HepG2 (cell line): ENCODE measurements at regions not wholly inside any gene's neighbourhood (a gene's known extent, or its start where the extent isn't known, plus 50 kb on each side); places are given as distances from the start of the nearest gene placed in this dataset.

Experiments used
- ARID2 ChIP-seq: sonication (generic); formaldehyde crosslinking; IDR thresholded peaks from 2 replicates; pipeline ENCODE4 v1.8.1; 2022; ENCODE audit warnings: mild to moderate bottlenecking, missing genetic modification reagents, borderline replicate concordance
- CBFB ChIP-seq: sonication (generic); formaldehyde crosslinking; IDR thresholded peaks from 2 replicates; pipeline ENCODE4 v1.4.0; 2020; ENCODE audit warnings: missing genetic modification reagents
- DBP ChIP-seq: sonication (generic); formaldehyde crosslinking; IDR thresholded peaks from 2 replicates; pipeline ENCODE4 v1.4.0; 2020; ENCODE audit warnings: missing genetic modification reagents; ENCODE audit errors: not compliant biosample characterization
- HIC2 ChIP-seq: sonication (generic); formaldehyde crosslinking; IDR thresholded peaks from 2 replicates; pipeline ENCODE4 v1.9.0; 2022; ENCODE audit warnings: low read depth, missing genetic modification reagents
- HOXD1 ChIP-seq: sonication (generic); formaldehyde crosslinking; IDR thresholded peaks from 2 replicates; pipeline ENCODE4 v1.5.0; 2020; ENCODE audit warnings: missing genetic modification reagents
- IKZF1 ChIP-seq: fragments of 450-650 bp; IDR thresholded peaks from 2 replicates; pipeline ENCODE4 v1.7.1; 2016
- KMT2B ChIP-seq: IDR thresholded peaks from 2 replicates; pipeline ENCODE4 v1.6.1; 2016; ENCODE audit warnings: missing genetic modification reagents, missing compliant biosample characterization
- NR2F1 ChIP-seq, 2 experiments: fragments of 450-650 bp in 1 of 2; formaldehyde crosslinking in 1 of 2; IDR thresholded peaks; 2 replicates each; pipeline versions ENCODE4 v1.5.0 to v1.6.1; 2016 to 2020; ENCODE audit warnings: mild to moderate bottlenecking in 1 of 2, missing compliant biosample characterization in 1 of 2, missing genetic modification reagents in 1 of 2, moderate library complexity in 1 of 2
- PRMT3 ChIP-seq: sonication (generic); formaldehyde crosslinking; IDR thresholded peaks from 2 replicates; pipeline ENCODE4 v1.8.1; 2022; ENCODE audit warnings: low read depth, mild to moderate bottlenecking, moderate library complexity, missing genetic modification reagents, borderline replicate concordance
- RNF219 ChIP-seq: sonication (generic); formaldehyde crosslinking; IDR thresholded peaks from 2 replicates; pipeline ENCODE4 v1.5.0; 2020; ENCODE audit warnings: mild to moderate bottlenecking, missing genetic modification reagents
- SETDB1 ChIP-seq: sonication (generic); formaldehyde crosslinking; IDR thresholded peaks from 2 replicates; pipeline ENCODE4 v1.5.1; 2020; ENCODE audit warnings: missing genetic modification reagents, mild to moderate bottlenecking, borderline replicate concordance
- TEAD2 ChIP-seq: sonication (generic); formaldehyde crosslinking; IDR thresholded peaks from 2 replicates; pipeline ENCODE4 v1.9.0; 2021; ENCODE audit warnings: missing genetic modification reagents
- TEAD3 ChIP-seq: optimal IDR thresholded peaks from 2 replicates; pipeline ENCODE3; 2016; ENCODE audit warnings: borderline replicate concordance
- THYN1 ChIP-seq: sonication (generic); formaldehyde crosslinking; IDR thresholded peaks from 2 replicates; pipeline ENCODE4 v1.8.1; 2023; ENCODE audit warnings: low read depth, mild to moderate bottlenecking, moderate library complexity, missing genetic modification reagents, borderline replicate concordance
- ZEB1 ChIP-seq: IDR thresholded peaks from 2 replicates; pipeline ENCODE4 v1.6.1; 2012; ENCODE audit warnings: mild to moderate bottlenecking, low read depth, inconsistent platforms; ENCODE audit not compliant: insufficient replicate concordance
- ZNF335 ChIP-seq: sonication (generic); formaldehyde crosslinking; IDR thresholded peaks from 2 replicates; pipeline ENCODE4 v1.4.0; 2020; ENCODE audit warnings: missing genetic modification reagents
- ZNF570 ChIP-seq: sonication (generic); formaldehyde crosslinking; IDR thresholded peaks from 2 replicates; pipeline ENCODE4 v1.4.0; 2020; ENCODE audit warnings: mild to moderate bottlenecking, missing genetic modification reagents, borderline replicate concordance
- ZNF777 ChIP-seq: sonication (generic); formaldehyde crosslinking; IDR thresholded peaks from 2 replicates; pipeline ENCODE4 v1.4.0; 2020; ENCODE audit warnings: missing genetic modification reagents
- ZNF788 ChIP-seq: sonication (generic); formaldehyde crosslinking; IDR thresholded peaks from 2 replicates; pipeline ENCODE4 v1.5.0; 2020; ENCODE audit warnings: mild to moderate bottlenecking, missing genetic modification reagents, borderline replicate concordance
- TF ChIP-seq, protein P1 (sequence below): IDR thresholded peaks from 2 replicates; pipeline ENCODE4 v1.6.1; 2016; ENCODE audit warnings: missing genetic modification reagents, missing compliant biosample characterization
- TF ChIP-seq, protein P2 (sequence below): sonication (generic); formaldehyde crosslinking; IDR thresholded peaks from 2 replicates; pipeline ENCODE4 v1.4.0; 2020; ENCODE audit warnings: missing genetic modification reagents

DNA sequence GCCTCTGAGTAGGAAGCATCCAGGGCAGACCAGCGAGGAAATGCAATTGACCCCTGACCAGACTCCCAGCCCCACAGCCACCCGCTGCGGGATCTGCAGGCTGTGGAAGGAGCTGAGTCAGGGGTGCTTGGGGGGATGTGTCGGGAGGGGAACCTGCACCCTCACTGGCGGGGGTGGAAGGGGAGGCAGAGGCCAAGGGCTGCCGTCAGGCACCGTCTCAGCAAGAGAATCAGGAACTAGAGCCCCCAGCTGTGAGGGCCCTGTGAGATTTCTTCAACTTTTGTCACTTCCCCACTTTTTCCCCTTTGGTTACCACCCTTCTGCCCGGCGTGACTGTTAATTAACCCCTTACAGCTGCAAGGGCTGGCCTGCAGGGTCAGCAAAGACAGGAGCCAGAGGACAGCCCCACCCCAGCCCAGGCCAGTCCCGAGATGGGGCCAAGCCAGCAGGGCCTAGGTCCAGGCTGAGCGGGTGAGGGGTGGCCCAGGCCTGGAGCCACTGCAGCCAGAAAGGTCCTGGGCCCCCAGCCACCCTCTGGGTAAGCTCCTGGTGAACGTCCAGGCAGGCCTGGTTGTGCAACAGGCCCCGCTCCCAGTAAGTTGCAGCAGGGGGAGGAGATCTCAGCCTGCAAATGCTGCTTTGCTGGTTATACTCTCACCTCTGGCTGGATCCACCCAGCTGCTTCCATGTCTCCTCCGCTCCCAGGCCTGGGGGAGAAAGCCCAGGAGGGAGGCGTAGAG, 147.0 kb upstream of the ID2 start (continued):
- no peak for TF ChIP-seq HIC2 (CRISPR knock-in tag)
- no peak for TF ChIP-seq RNF219 (CRISPR knock-in tag)
- TF ChIP-seq PRMT3 (CRISPR knock-in tag): no peak
- TF ChIP-seq SETDB1 (CRISPR knock-in tag): peak; percentile 56; the same call in 1 of the 2 replicates
- TF ChIP-seq ZNF788 (CRISPR knock-in tag): no peak
- no peak for TF ChIP-seq TEAD2 (CRISPR knock-in tag)
- TF ChIP-seq ZNF570: no peak
- no peak for TF ChIP-seq HOXD1 (CRISPR knock-in tag)
- 0 out of 2 replicates have a peak, but pooled peaks have one; percentile 26 for TF ChIP-seq ARID2 (CRISPR knock-in tag)
- TF ChIP-seq, protein P1, sequence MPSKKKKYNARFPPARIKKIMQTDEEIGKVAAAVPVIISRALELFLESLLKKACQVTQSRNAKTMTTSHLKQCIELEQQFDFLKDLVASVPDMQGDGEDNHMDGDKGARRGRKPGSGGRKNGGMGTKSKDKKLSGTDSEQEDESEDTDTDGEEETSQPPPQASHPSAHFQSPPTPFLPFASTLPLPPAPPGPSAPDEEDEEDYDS (CRISPR knock-in tag): no peak
- TF ChIP-seq CBFB (CRISPR knock-in tag): 0 out of 2 replicates have a peak, but pooled peaks have one; percentile 26
- TF ChIP-seq TEAD3 (CRISPR knock-in tag): no peak
- no peak for TF ChIP-seq THYN1
- TF ChIP-seq ZNF335 (CRISPR knock-in tag): no peak
- no peak for TF ChIP-seq ZEB1
- no peak for TF ChIP-seq DBP (CRISPR knock-in tag)
- TF ChIP-seq ZNF777: peak; percentile 54; the same call in 1 of the 2 replicates
- TF ChIP-seq, protein P2, sequence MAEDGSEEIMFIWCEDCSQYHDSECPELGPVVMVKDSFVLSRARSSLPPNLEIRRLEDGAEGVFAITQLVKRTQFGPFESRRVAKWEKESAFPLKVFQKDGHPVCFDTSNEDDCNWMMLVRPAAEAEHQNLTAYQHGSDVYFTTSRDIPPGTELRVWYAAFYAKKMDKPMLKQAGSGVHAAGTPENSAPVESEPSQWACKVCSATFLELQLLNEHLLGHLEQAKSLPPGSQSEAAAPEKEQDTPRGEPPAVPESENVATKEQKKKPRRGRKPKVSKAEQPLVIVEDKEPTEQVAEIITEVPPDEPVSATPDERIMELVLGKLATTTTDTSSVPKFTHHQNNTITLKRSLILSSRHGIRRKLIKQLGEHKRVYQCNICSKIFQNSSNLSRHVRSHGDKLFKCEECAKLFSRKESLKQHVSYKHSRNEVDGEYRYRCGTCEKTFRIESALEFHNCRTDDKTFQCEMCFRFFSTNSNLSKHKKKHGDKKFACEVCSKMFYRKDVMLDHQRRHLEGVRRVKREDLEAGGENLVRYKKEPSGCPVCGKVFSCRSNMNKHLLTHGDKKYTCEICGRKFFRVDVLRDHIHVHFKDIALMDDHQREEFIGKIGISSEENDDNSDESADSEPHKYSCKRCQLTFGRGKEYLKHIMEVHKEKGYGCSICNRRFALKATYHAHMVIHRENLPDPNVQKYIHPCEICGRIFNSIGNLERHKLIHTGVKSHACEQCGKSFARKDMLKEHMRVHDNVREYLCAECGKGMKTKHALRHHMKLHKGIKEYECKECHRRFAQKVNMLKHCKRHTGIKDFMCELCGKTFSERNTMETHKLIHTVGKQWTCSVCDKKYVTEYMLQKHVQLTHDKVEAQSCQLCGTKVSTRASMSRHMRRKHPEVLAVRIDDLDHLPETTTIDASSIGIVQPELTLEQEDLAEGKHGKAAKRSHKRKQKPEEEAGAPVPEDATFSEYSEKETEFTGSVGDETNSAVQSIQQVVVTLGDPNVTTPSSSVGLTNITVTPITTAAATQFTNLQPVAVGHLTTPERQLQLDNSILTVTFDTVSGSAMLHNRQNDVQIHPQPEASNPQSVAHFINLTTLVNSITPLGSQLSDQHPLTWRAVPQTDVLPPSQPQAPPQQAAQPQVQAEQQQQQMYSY (CRISPR knock-in tag): no peak
- TF ChIP-seq KMT2B (CRISPR knock-in tag): peak; percentile 58; the same call in 1 of the 2 replicates
- TF ChIP-seq NR2F1 (CRISPR knock-in tag; IDR thresholded peaks at IDR 0.05): no peak
- no peak for TF ChIP-seq IKZF1
